HepG2 (cell line): ENCODE measurements at regions not wholly inside any gene's neighbourhood (a gene's known extent, or its start where the extent isn't known, plus 50 kb on each side); places are given as distances from the start of the nearest gene placed in this dataset.

ENCODE experiments used
- ATF2 ChIP-seq: sonication (generic); formaldehyde crosslinking; IDR thresholded peaks from 2 replicates; pipeline ENCODE4 v1.4.0; 2020; ENCODE audit warnings: missing genetic modification reagents
- ATF7-NPFF ChIP-seq: sonication (generic); formaldehyde crosslinking; IDR thresholded peaks from 2 replicates; pipeline ENCODE4 v1.8.1; 2023; ENCODE audit warnings: mild to moderate bottlenecking, low read depth, missing genetic modification reagents, moderate library complexity
- BCL6 ChIP-seq: IDR thresholded peaks from 2 replicates; pipeline ENCODE4 v1.6.1; 2016; ENCODE audit warnings: missing genetic modification reagents, missing compliant biosample characterization
- CEBPG ChIP-seq: IDR thresholded peaks from 2 replicates; pipeline ENCODE4 v1.6.1; 2016
- ETV5 ChIP-seq: IDR thresholded peaks from 2 replicates; pipeline ENCODE4 v1.6.1; 2018; ENCODE audit warnings: missing biosample characterization, missing genetic modification reagents, inconsistent platforms, borderline replicate concordance
- FOXA1 ChIP-seq, 2 experiments: fragments of 450-650 bp in 1 of 2; sonication (generic) in 1 of 2; formaldehyde crosslinking in 1 of 2; IDR thresholded peaks; 2 replicates each; pipeline versions ENCODE4 v1.4.0 to v1.6.1; 2016 to 2020; ENCODE audit warnings: missing genetic modification reagents in 1 of 2
- FOXP1 ChIP-seq, 2 experiments: fragments of 450-650 bp in 1 of 2; IDR thresholded peaks; 2 replicates each; pipeline ENCODE4 v1.6.1; 2017 to 2018; ENCODE audit warnings: antibody characterized with exemption in 1 of 2
- HNF4G ChIP-seq, 2 experiments: sonication (generic) in 1 of 2; formaldehyde crosslinking in 1 of 2; IDR thresholded peaks; 2 replicates each; pipeline versions ENCODE4 v1.4.0 to v1.6.1; 2011 to 2020; ENCODE audit warnings: borderline replicate concordance in 2 of 2, low read depth in 2 of 2, mild to moderate bottlenecking in 2 of 2, low read length in 1 of 2, missing genetic modification reagents in 1 of 2, moderate library complexity in 1 of 2
- ISL2 ChIP-seq: sonication (generic); formaldehyde crosslinking; IDR thresholded peaks from 2 replicates; pipeline ENCODE4 v1.5.0; 2020; ENCODE audit warnings: missing genetic modification reagents
- KLF16 ChIP-seq, 2 experiments: sonication (generic) in 1 of 2; formaldehyde crosslinking in 1 of 2; IDR thresholded peaks; 2 replicates each; pipeline versions ENCODE4 v1.6.1 to v1.8.0; 2016 to 2023; ENCODE audit warnings: missing genetic modification reagents in 2 of 2, missing compliant biosample characterization in 1 of 2
- PHF5A ChIP-seq: IDR thresholded peaks from one replicate; pipeline ENCODE4 v1.6.1; 2018; ENCODE audit warnings: low read depth, missing genetic modification reagents; ENCODE audit not compliant: unreplicated experiment
- RXRB ChIP-seq: IDR thresholded peaks from 2 replicates; pipeline ENCODE4 v1.6.1; 2016; ENCODE audit warnings: borderline replicate concordance, missing genetic modification reagents, missing compliant biosample characterization
- SKIL ChIP-seq: sonication (generic); formaldehyde crosslinking; IDR thresholded peaks from 2 replicates; pipeline ENCODE4 v1.8.0; 2022; ENCODE audit warnings: missing genetic modification reagents, mild to moderate bottlenecking, moderate library complexity, borderline replicate concordance
- SOX13 ChIP-seq, 3 experiments: fragments of 450-650 bp in 1 of 3; sonication (generic) in 1 of 3; formaldehyde crosslinking in 1 of 3; IDR thresholded peaks in 2 of 3; conservative IDR thresholded peaks in 1 of 3; 2 replicates each; pipeline versions ENCODE4 v1.5.0 to v1.6.1; 2016 to 2020; ENCODE audit warnings: antibody characterized with exemption in 1 of 3, mild to moderate bottlenecking in 1 of 3, missing compliant biosample characterization in 1 of 3, missing genetic modification reagents in 1 of 3, moderate library complexity in 1 of 3
- SPEN ChIP-seq: sonication (generic); formaldehyde crosslinking; IDR thresholded peaks from 2 replicates; pipeline ENCODE4 v1.5.1; 2020; ENCODE audit warnings: low read depth, mild to moderate bottlenecking, missing genetic modification reagents
- THAP8 ChIP-seq: sonication (generic); formaldehyde crosslinking; IDR thresholded peaks from 2 replicates; pipeline ENCODE4 v1.5.1; 2020; ENCODE audit warnings: missing genetic modification reagents, mild to moderate bottlenecking, borderline replicate concordance
- THRA ChIP-seq: sonication (generic); formaldehyde crosslinking; IDR thresholded peaks from 2 replicates; pipeline ENCODE4 v1.4.0; 2020; ENCODE audit warnings: missing genetic modification reagents, borderline replicate concordance
- ZNF282 ChIP-seq: fragments of 450-650 bp; IDR thresholded peaks from 2 replicates; pipeline ENCODE4 v1.6.1; 2018; ENCODE audit not compliant: partially characterized antibody
- ZNF567 ChIP-seq: sonication (generic); formaldehyde crosslinking; IDR thresholded peaks from 2 replicates; pipeline ENCODE4 v1.8.1; 2023; ENCODE audit warnings: mild to moderate bottlenecking, missing genetic modification reagents, borderline replicate concordance

- TF ChIP-seq THAP8 (CRISPR knock-in tag) (no peak), ZNF567 (CRISPR knock-in tag) (no peak), SPEN (no peak), SKIL (CRISPR knock-in tag) (peak; percentile 23; the same call in 1 of the 2 replicates), ISL2 (CRISPR knock-in tag) (peak; percentile 65), FOXA1 (IDR thresholded peaks at IDR 0.05) (no peak), FOXA1 (CRISPR knock-in tag; IDR thresholded peaks at IDR 0.05) (0 out of 2 replicates have a peak, but pooled peaks have one; percentile 19), RXRB (CRISPR knock-in tag) (peak; percentile 27; the same call in 1 of the 2 replicates), ATF7-NPFF (CRISPR knock-in tag) (0 out of 2 replicates have a peak, but pooled peaks have one; percentile 33), BCL6 (CRISPR knock-in tag) (peak; percentile 46; the same call in 1 of the 2 replicates), ATF2 (CRISPR knock-in tag) (peak; percentile 44; the same call in 1 of the 2 replicates), SOX13 (IDR thresholded peaks at IDR 0.05) (no peak), SOX13 (CRISPR knock-in tag; conservative IDR thresholded peaks at IDR 0.05 in 1 of 2, IDR thresholded peaks at IDR 0.05 in 1 of 2) (peak in 1 of 2 experiments; percentile 91; a peak in 2 of 4 replicates), THRA (CRISPR knock-in tag) (no peak), ZNF282 (no peak), FOXP1 (IDR thresholded peaks at IDR 0.05) (0 out of 2 replicates have a peak, but pooled peaks have one; percentile 27), FOXP1 (CRISPR knock-in tag; IDR thresholded peaks at IDR 0.05) (peak; percentile 77), PHF5A (CRISPR knock-in tag) (no peak), KLF16 (CRISPR knock-in tag; IDR thresholded peaks at IDR 0.05) (0 out of 4 replicates have a peak, but pooled peaks of 1 of the 2 experiments have one; percentile 14), HNF4G (IDR thresholded peaks at IDR 0.05; ENCODE audit: borderline replicate concordance, low read depth, low read length) (peak; percentile 59; the same call in 1 of the 2 replicates), HNF4G (CRISPR knock-in tag; IDR thresholded peaks at IDR 0.05; ENCODE audit: borderline replicate concordance, low read depth) (no peak), CEBPG (CRISPR knock-in tag) (peak; percentile 58), ETV5 (CRISPR knock-in tag) (peak; percentile 86)
These were observed 65.1 kb upstream of the NPAS1 start (continued) for GRCh38 chr19:46954502-46954992.
